ENCODE measurements at regions not wholly inside any gene's neighbourhood (a gene's known extent, or its start where the extent isn't known, plus 50 kb on each side); places are given as distances from the start of the nearest gene placed in this dataset.

- TF ChIP-seq POLR2A (IDR thresholded peaks at IDR 0.05) (no peak), CTCF (IDR thresholded peaks at IDR 0.05) (no peak), POLR2AphosphoS5 (IDR thresholded peaks at IDR 0.05) (no peak), EP300 (IDR thresholded peaks at IDR 0.05) (no peak)
Measured at GRCh38 chr3:74752290-74752689, 137.8 kb upstream of the CNTN3 start.

Measured in upper lobe of left lung (tissue), 4 donors.